T-helper 2 cell treated with Interferon-gamma antibody and Interleukin-4, amounts not matched to agents 5 μg/mL and 100 μg/mL, for 36 hours (primary cell): ENCODE measurements at regions not wholly inside any gene's neighbourhood (a gene's known extent, or its start where the extent isn't known, plus 50 kb on each side); places are given as distances from the start of the nearest gene placed in this dataset.

Experiments
- DNase-seq: peaks from one replicate; pipeline ENCODE4 v3.0.0; 2021; ENCODE audit warnings: low spot score
- H3K27ac Mint-ChIP-seq: one replicate; pipeline ENCODE4 v1.8.0; 2021; ENCODE audit warnings: mild to moderate bottlenecking, mixed read lengths
- H3K27me3 Mint-ChIP-seq: one replicate; pipeline ENCODE4 v1.8.0; 2021; ENCODE audit warnings: low read depth, mixed read lengths
- H3K36me3 Mint-ChIP-seq: one replicate; pipeline ENCODE4 v1.8.0; 2021; ENCODE audit warnings: low read depth, mixed read lengths
- H3K4me1 Mint-ChIP-seq: one replicate; pipeline ENCODE4 v1.8.0; 2021; ENCODE audit warnings: low read depth, mixed read lengths
- H3K4me3 Mint-ChIP-seq: one replicate; pipeline ENCODE4 v1.8.0; 2022; ENCODE audit warnings: mild to moderate bottlenecking, moderate library complexity, mixed read lengths
- H3K9me3 Mint-ChIP-seq: one replicate; pipeline ENCODE4 v1.8.0; 2021; ENCODE audit warnings: mixed read lengths

GRCh38 chr12:61646639-61647038 is 613.6 kb upstream of the USP15 start:
- no peak for DNase-seq
- Mint-ChIP-seq H3K9me3 (no peaks in the 10 kb centered on the region), H3K27me3 (no peaks in the 10 kb centered on the region), H3K4me3 (no peak overlapping the region), H3K36me3 (no peaks in the 10 kb centered on the region), H3K27ac (no peak overlapping the region), H3K4me1 (no peaks in the 10 kb centered on the region)

GRCh38 chr12:61647566-61647965 is 612.6 kb upstream of the USP15 start:
- H3K4me1 Mint-ChIP-seq, result no peaks in the 10 kb centered on the region
- no peak overlapping the region for H3K4me3 Mint-ChIP-seq
- no peak for DNase-seq
- no peak overlapping the region for H3K27ac Mint-ChIP-seq
- H3K36me3 Mint-ChIP-seq, result no peaks in the 10 kb centered on the region
- H3K9me3 Mint-ChIP-seq, result no peaks in the 10 kb centered on the region
- no peaks in the 10 kb centered on the region for H3K27me3 Mint-ChIP-seq

DNA sequence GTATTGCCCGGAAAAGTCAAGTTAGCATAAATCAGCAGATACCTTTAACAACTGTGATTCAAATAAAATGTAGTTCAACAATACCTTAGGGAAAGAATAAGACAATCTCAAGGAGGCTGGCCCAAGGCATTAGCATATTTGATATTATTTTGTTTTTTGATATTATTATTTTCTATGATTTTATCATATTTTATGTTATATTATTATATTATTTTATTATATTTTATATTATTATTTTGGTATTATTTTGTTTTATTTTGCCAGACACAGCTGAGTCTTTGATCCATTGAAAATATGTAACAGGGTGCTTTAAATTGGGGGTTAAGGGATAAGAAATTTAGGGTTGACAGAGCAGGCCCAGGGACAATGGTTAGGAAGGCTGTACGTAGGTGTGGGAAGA is 607.9 kb upstream of the USP15 start:
- H3K4me3 Mint-ChIP-seq, result no peak overlapping the region
- H3K27ac Mint-ChIP-seq, result no peak overlapping the region
- H3K36me3 Mint-ChIP-seq, result no peaks in the 10 kb centered on the region
- no peak for DNase-seq
- H3K9me3 Mint-ChIP-seq, result no peaks in the 10 kb centered on the region
- no peaks in the 10 kb centered on the region for H3K27me3 Mint-ChIP-seq
- H3K4me1 Mint-ChIP-seq, result no peaks in the 10 kb centered on the region

- H3K36me3 Mint-ChIP-seq, result no peaks in the 10 kb centered on the region
- H3K27ac Mint-ChIP-seq, result no peak overlapping the region
- no peak for DNase-seq
- no peak overlapping the region for H3K4me3 Mint-ChIP-seq
- H3K9me3 Mint-ChIP-seq, result no peaks in the 10 kb centered on the region
- H3K4me1 Mint-ChIP-seq, result no peaks in the 10 kb centered on the region
- no peaks in the 10 kb centered on the region for H3K27me3 Mint-ChIP-seq
These were observed 605.5 kb upstream of the USP15 start for GRCh38 chr12:61654698-61655097.

- Mint-ChIP-seq H3K36me3 (no peaks in the 10 kb centered on the region), H3K4me3 (no peak overlapping the region), H3K9me3 (no peaks in the 10 kb centered on the region), H3K27me3 (no peaks in the 10 kb centered on the region), H3K4me1 (no peaks in the 10 kb centered on the region), H3K27ac (no peak overlapping the region)
- DNase-seq, result no peak
These were observed 605.0 kb upstream of the USP15 start for GRCh38 chr12:61655241-61655640.

- H3K9me3 Mint-ChIP-seq, result peaks cover 27% of the 10 kb centered on the region
- DNase-seq, result no peak
- no peaks in the 10 kb centered on the region for H3K4me1 Mint-ChIP-seq
- H3K27me3 Mint-ChIP-seq, result no peaks in the 10 kb centered on the region
- H3K36me3 Mint-ChIP-seq, result no peaks in the 10 kb centered on the region
- H3K4me3 Mint-ChIP-seq, result no peak overlapping the region
- no peak overlapping the region for H3K27ac Mint-ChIP-seq
These were observed 592.5 kb upstream of the USP15 start for GRCh38 chr12:61667676-61668075.

- no peaks in the 10 kb centered on the region for H3K36me3 Mint-ChIP-seq
- no peak overlapping the region for H3K4me3 Mint-ChIP-seq
- H3K27ac Mint-ChIP-seq, result no peak overlapping the region
- no peaks in the 10 kb centered on the region for H3K27me3 Mint-ChIP-seq
- H3K4me1 Mint-ChIP-seq, result no peaks in the 10 kb centered on the region
- no peak for DNase-seq
- peaks cover 13% of the 10 kb centered on the region for H3K9me3 Mint-ChIP-seq
These were observed 583.7 kb upstream of the USP15 start for GRCh38 chr12:61676520-61676919.

- no peaks in the 10 kb centered on the region for H3K36me3 Mint-ChIP-seq
- H3K4me3 Mint-ChIP-seq, result no peak overlapping the region
- no peak overlapping the region for H3K27ac Mint-ChIP-seq
- no peak for DNase-seq
- H3K27me3 Mint-ChIP-seq, result no peaks in the 10 kb centered on the region
- no peaks in the 10 kb centered on the region for H3K9me3 Mint-ChIP-seq
- no peaks in the 10 kb centered on the region for H3K4me1 Mint-ChIP-seq
These were observed 572.8 kb upstream of the USP15 start for GRCh38 chr12:61687407-61687806.

- no peak overlapping the region for H3K27ac Mint-ChIP-seq
- H3K4me3 Mint-ChIP-seq, result no peak overlapping the region
- no peaks in the 10 kb centered on the region for H3K4me1 Mint-ChIP-seq
- H3K9me3 Mint-ChIP-seq, result peaks cover 11% of the 10 kb centered on the region
- no peaks in the 10 kb centered on the region for H3K27me3 Mint-ChIP-seq
- no peak for DNase-seq
- H3K36me3 Mint-ChIP-seq, result no peaks in the 10 kb centered on the region
These were observed 566.0 kb upstream of the USP15 start for GRCh38 chr12:61694214-61694613.

DNA sequence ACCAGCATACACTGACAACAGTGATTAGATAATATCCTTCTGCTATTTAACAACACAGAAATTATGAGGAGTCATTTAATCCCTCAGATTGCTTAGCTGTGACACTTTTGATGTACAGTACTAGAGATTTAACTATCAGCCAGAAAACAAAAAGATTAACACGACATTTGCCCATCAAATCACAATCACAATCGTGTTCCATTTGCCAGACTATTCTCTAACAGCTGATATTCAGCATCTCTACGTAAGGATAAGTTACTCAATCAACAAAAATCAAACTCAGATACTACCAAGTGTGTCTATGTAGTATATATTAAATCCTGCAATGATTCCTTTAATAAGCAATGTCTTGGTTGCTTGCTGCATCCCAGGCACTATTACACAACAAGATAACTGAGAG is 558.7 kb upstream of the USP15 start:
- no peak for DNase-seq
- Mint-ChIP-seq H3K27ac (no peak overlapping the region), H3K36me3 (no peaks in the 10 kb centered on the region), H3K4me1 (no peaks in the 10 kb centered on the region), H3K4me3 (no peak overlapping the region), H3K27me3 (no peaks in the 10 kb centered on the region), H3K9me3 (peaks cover 6% of the 10 kb centered on the region)

DNA sequence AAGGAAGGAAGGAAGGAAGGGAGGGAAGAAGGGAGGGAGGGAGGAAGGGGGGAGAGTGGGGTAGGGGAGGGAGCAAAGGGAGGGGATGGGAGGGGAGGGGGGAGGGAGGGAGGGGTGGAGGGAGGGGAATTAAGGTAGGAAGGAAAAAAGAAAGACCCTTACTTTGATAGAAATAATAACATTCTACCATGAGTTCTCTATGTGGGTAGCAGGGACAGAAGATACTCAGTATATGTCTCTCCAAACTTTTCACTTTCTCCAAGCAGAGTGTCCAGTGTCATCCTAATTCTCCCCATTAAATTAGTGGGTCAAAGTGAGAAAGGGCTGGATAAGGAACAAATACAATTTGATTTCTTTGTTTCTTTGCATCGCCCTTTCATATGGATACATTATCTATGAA is 553.4 kb upstream of the USP15 start:
- Mint-ChIP-seq H3K9me3 (no peaks in the 10 kb centered on the region), H3K36me3 (no peaks in the 10 kb centered on the region), H3K4me1 (no peaks in the 10 kb centered on the region), H3K27ac (no peak overlapping the region), H3K27me3 (no peaks in the 10 kb centered on the region), H3K4me3 (no peak overlapping the region)
- DNase-seq, result no peak

DNA sequence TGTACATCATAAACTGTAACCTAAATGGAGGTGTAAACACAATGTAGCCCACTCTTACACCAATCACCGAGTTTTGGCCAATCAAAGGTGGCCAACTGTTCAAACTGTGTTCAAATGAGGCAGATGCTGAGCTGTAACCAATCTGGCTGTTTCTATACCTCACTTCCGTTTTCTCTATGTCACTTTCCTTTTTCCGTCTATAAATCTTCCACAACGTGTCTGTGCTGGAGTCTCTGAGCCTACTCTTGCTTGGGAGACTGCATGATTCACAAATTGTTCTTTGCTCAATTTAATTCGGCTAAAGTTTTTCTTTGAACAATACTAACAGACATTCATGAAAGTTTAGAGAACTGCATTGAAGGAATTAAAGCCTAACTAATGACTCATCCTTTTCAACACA is 547.1 kb upstream of the USP15 start:
- H3K9me3 Mint-ChIP-seq, result no peaks in the 10 kb centered on the region
- H3K27ac Mint-ChIP-seq, result no peak overlapping the region
- no peak overlapping the region for H3K4me3 Mint-ChIP-seq
- no peaks in the 10 kb centered on the region for H3K36me3 Mint-ChIP-seq
- no peaks in the 10 kb centered on the region for H3K27me3 Mint-ChIP-seq
- no peaks in the 10 kb centered on the region for H3K4me1 Mint-ChIP-seq
- DNase-seq, result no peak

DNA sequence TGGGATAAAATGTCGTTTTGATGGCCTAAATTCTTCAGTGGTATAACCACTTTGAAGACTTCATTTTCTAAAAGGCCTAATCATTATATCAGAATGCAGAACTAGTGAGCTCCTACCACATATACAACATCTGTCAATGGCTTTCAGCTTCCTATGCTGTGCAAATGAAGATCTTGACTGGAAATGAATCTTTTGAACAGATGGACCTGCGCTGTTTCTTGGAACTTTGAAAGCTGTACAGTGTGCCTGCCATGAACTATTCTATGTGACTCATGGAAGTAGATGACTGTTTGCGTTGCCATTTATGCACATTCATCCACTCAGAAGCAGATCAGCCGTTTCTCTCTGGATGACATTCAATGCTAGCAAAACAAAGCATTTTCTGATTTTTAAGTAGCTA is 542.2 kb upstream of the USP15 start:
- Mint-ChIP-seq H3K36me3 (no peaks in the 10 kb centered on the region), H3K4me3 (no peak overlapping the region), H3K4me1 (no peaks in the 10 kb centered on the region), H3K27me3 (no peaks in the 10 kb centered on the region), H3K27ac (no peak overlapping the region), H3K9me3 (no peaks in the 10 kb centered on the region)
- DNase-seq, result no peak

DNA sequence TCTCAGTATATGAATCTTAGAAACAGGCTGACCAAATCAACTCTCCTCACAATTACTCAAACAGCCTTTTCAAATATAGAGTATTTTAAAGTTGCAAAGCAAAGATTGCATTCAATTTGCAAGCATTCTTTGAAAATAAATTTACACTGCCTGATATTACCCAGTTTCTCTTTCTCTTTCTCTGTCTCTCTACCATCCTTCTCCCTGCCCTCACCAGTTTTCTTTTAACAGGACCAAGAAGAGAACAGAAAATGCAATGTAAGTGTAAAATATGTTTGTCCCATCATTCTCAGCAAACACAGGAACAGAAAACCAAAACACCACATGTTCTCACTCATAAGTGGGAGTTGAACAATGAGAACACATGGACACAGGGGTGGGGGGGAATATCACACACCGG is 520.3 kb upstream of the USP15 start:
- DNase-seq, result no peak
- no peak overlapping the region for H3K4me3 Mint-ChIP-seq
- no peaks in the 10 kb centered on the region for H3K9me3 Mint-ChIP-seq
- H3K27ac Mint-ChIP-seq, result no peak overlapping the region
- no peaks in the 10 kb centered on the region for H3K4me1 Mint-ChIP-seq
- H3K36me3 Mint-ChIP-seq, result no peaks in the 10 kb centered on the region
- H3K27me3 Mint-ChIP-seq, result no peaks in the 10 kb centered on the region

GRCh38 chr12:61750604-61751003 is 509.6 kb upstream of the USP15 start:
- Mint-ChIP-seq H3K4me1 (no peaks in the 10 kb centered on the region), H3K36me3 (no peaks in the 10 kb centered on the region), H3K9me3 (no peaks in the 10 kb centered on the region), H3K27me3 (no peaks in the 10 kb centered on the region), H3K4me3 (no peak overlapping the region), H3K27ac (no peak overlapping the region)
- no peak for DNase-seq

DNA sequence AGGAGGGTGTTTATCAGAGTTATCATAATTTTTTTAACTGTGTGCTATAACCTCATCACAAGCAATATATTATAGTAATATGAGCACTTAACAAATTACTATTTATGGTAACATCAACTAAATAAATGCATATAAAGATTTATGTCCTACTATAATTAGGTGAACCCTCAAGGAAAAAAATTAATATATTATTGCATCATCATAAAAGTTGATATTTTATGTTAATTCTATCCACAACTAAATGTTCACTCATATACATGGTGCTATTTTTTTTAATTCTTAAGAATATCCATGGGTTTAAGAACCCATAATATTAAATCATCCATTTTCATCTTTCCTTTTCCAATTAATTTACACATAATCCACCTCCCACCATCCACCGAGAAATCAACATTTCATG is 506.0 kb upstream of the USP15 start:
- no peaks in the 10 kb centered on the region for H3K27me3 Mint-ChIP-seq
- H3K4me3 Mint-ChIP-seq, result no peak overlapping the region

More for the DNA sequence above, 506.0 kb upstream of the USP15 start:
- Mint-ChIP-seq H3K4me1 (no peaks in the 10 kb centered on the region), H3K27ac (no peak overlapping the region), H3K36me3 (no peaks in the 10 kb centered on the region), H3K9me3 (no peaks in the 10 kb centered on the region)
- no peak for DNase-seq
